HUES64 (cell line): ENCODE measurements at regions not wholly inside any gene's neighbourhood (a gene's known extent, or its start where the extent isn't known, plus 50 kb on each side); places are given as distances from the start of the nearest gene placed in this dataset.

Experiments used
- H3K27ac ChIP-seq: 2 replicates; pipeline ENCODE4 v1.7.0; 2013; ENCODE audit warnings: low read depth, low read length, inconsistent platforms
- H3K27me3 ChIP-seq: 2 replicates; pipeline ENCODE4 v1.6.1; 2013; ENCODE audit warnings: mild to moderate bottlenecking, low read length; ENCODE audit not compliant: insufficient read depth
- H3K36me3 ChIP-seq: 2 replicates; pipeline ENCODE4 v1.6.1; 2013; ENCODE audit warnings: mild to moderate bottlenecking, low read length; ENCODE audit not compliant: insufficient read depth
- H3K4me1 ChIP-seq: 2 replicates; pipeline ENCODE4 v1.6.1; 2013; ENCODE audit warnings: mild to moderate bottlenecking, low read length, moderate library complexity; ENCODE audit not compliant: insufficient read depth
- H3K4me3 ChIP-seq: 2 replicates; pipeline ENCODE4 v1.5.1; 2013; ENCODE audit warnings: mild to moderate bottlenecking, low read length, moderate library complexity
- H3K9ac ChIP-seq: 2 replicates; pipeline ENCODE4 v1.6.1; 2013; ENCODE audit warnings: mild to moderate bottlenecking, low read depth, low read length
- H3K9me3 ChIP-seq: 2 replicates; pipeline ENCODE4 v1.6.1; 2013; ENCODE audit warnings: low read depth, low read length; ENCODE audit not compliant: insufficient read depth
- WGBS: fragments of 150-250, 120-280 bp; methylation state at CpG from one replicate; pipeline ENCODE4 v1.1.7; 2013; ENCODE audit warnings: missing lambda C conversion rate; 5-methylcytosine and 5-hydroxymethylcytosine counted together

GRCh38 chr2:201959198-201959597 is 74.5 kb upstream of the FZD7 start:
- Histone ChIP-seq H3K9me3 (no peaks in the 10 kb centered on the region), H3K4me3 (no peak overlapping the region), H3K4me1 (peaks cover 14% of the 10 kb centered on the region), H3K36me3 (no peaks in the 10 kb centered on the region), H3K27me3 (no peaks in the 10 kb centered on the region), H3K9ac (no peak overlapping the region), H3K27ac (no peak overlapping the region)
- 69% methylated on average over 5 of the region's 6 CpGs for WGBS

GRCh38 chr2:201959626-201960025 is 74.0 kb upstream of the FZD7 start:
- H3K9me3 ChIP-seq: no peaks in the 10 kb centered on the region
- no peaks in the 10 kb centered on the region for H3K36me3 ChIP-seq
- H3K4me3 ChIP-seq: no peak overlapping the region
- no peaks in the 10 kb centered on the region for H3K27me3 ChIP-seq
- WGBS: 83% methylated on average over 2 of the region's 2 CpGs
- H3K9ac ChIP-seq: no peak overlapping the region
- peaks cover 14% of the 10 kb centered on the region for H3K4me1 ChIP-seq
- H3K27ac ChIP-seq: no peak overlapping the region

GRCh38 chr2:201960305-201960704 is 73.3 kb upstream of the FZD7 start:
- 88% methylated on average over 7 of the region's 7 CpGs for WGBS
- Histone ChIP-seq H3K9me3 (no peaks in the 10 kb centered on the region), H3K27ac (no peak overlapping the region), H3K4me1 (peaks cover 14% of the 10 kb centered on the region), H3K27me3 (no peaks in the 10 kb centered on the region), H3K36me3 (no peaks in the 10 kb centered on the region), H3K4me3 (no peak overlapping the region), H3K9ac (no peak overlapping the region)

- Histone ChIP-seq H3K9me3 (no peaks in the 10 kb centered on the region), H3K27me3 (no peaks in the 10 kb centered on the region), H3K9ac (no peak overlapping the region), H3K36me3 (no peaks in the 10 kb centered on the region), H3K4me3 (no peak overlapping the region), H3K27ac (no peak overlapping the region), H3K4me1 (peaks cover 14% of the 10 kb centered on the region)
- WGBS: 92% methylated on average over 3 of the region's 3 CpGs
These were observed 72.3 kb upstream of the FZD7 start for GRCh38 chr2:201961401-201961800.

- H3K36me3 ChIP-seq: no peaks in the 10 kb centered on the region
- H3K27ac ChIP-seq: no peak overlapping the region
- H3K9me3 ChIP-seq: no peaks in the 10 kb centered on the region
- no peak overlapping the region for H3K9ac ChIP-seq
- no peaks in the 10 kb centered on the region for H3K27me3 ChIP-seq
- H3K4me1 ChIP-seq: peaks cover 20% of the 10 kb centered on the region
- 90% methylated on average over 14 of the region's 14 CpGs for WGBS
- no peak overlapping the region for H3K4me3 ChIP-seq
These were observed 70.7 kb upstream of the FZD7 start for GRCh38 chr2:201962774-201963562.

- H3K36me3 ChIP-seq: no peaks in the 10 kb centered on the region
- 94% methylated on average over 4 of the region's 4 CpGs for WGBS
- H3K4me1 ChIP-seq: peaks cover 20% of the 10 kb centered on the region
- H3K9me3 ChIP-seq: no peaks in the 10 kb centered on the region
- H3K27me3 ChIP-seq: no peaks in the 10 kb centered on the region
- no peak overlapping the region for H3K27ac ChIP-seq
- H3K4me3 ChIP-seq: no peak overlapping the region
- no peak overlapping the region for H3K9ac ChIP-seq
These were observed 69.6 kb upstream of the FZD7 start for GRCh38 chr2:201964011-201964410.

GRCh38 chr2:201964631-201965206 is 68.9 kb upstream of the FZD7 start:
- Histone ChIP-seq H3K9ac (no peak overlapping the region), H3K27ac (no peak overlapping the region), H3K36me3 (no peaks in the 10 kb centered on the region), H3K4me1 (peaks cover 17% of the 10 kb centered on the region), H3K4me3 (no peak overlapping the region), H3K9me3 (no peaks in the 10 kb centered on the region), H3K27me3 (no peaks in the 10 kb centered on the region)
- 92% methylated on average over 7 of the region's 7 CpGs for WGBS

GRCh38 chr2:201965550-201965949 is 68.1 kb upstream of the FZD7 start:
- Histone ChIP-seq H3K9ac (no peak overlapping the region), H3K27me3 (no peaks in the 10 kb centered on the region), H3K27ac (no peak overlapping the region), H3K4me3 (no peak overlapping the region), H3K36me3 (no peaks in the 10 kb centered on the region), H3K4me1 (peaks cover 12% of the 10 kb centered on the region; the same call in 1 of the 2 replicates), H3K9me3 (no peaks in the 10 kb centered on the region)
- 92% methylated on average over 3 of the region's 3 CpGs for WGBS

- peaks cover 23% of the 10 kb centered on the region for H3K4me1 ChIP-seq
- H3K9me3 ChIP-seq: no peaks in the 10 kb centered on the region
- WGBS: 77% methylated on average over 17 of the region's 18 CpGs
- no peak overlapping the region for H3K9ac ChIP-seq
- H3K27ac ChIP-seq: no peak overlapping the region
- no peaks in the 10 kb centered on the region for H3K36me3 ChIP-seq
- no peaks in the 10 kb centered on the region for H3K27me3 ChIP-seq
- H3K4me3 ChIP-seq: no peak overlapping the region
These were observed 66.8 kb upstream of the FZD7 start for GRCh38 chr2:201966691-201967438.

- H3K4me1 ChIP-seq: peaks cover 27% of the 10 kb centered on the region
- no peaks in the 10 kb centered on the region for H3K9me3 ChIP-seq
- 92% methylated on average over 6 of the region's 6 CpGs for WGBS
- no peaks in the 10 kb centered on the region for H3K36me3 ChIP-seq
- no peak overlapping the region for H3K27ac ChIP-seq
- no peak overlapping the region for H3K9ac ChIP-seq
- no peak overlapping the region for H3K4me3 ChIP-seq
- no peaks in the 10 kb centered on the region for H3K27me3 ChIP-seq
These were observed 65.6 kb upstream of the FZD7 start for GRCh38 chr2:201968050-201968449.

GRCh38 chr2:201968476-201968875 is 65.2 kb upstream of the FZD7 start:
- Histone ChIP-seq H3K9ac (no peak overlapping the region), H3K9me3 (no peaks in the 10 kb centered on the region), H3K27ac (no peak overlapping the region), H3K4me3 (no peak overlapping the region), H3K4me1 (peaks cover 30% of the 10 kb centered on the region), H3K27me3 (no peaks in the 10 kb centered on the region), H3K36me3 (no peaks in the 10 kb centered on the region)
- 86% methylated on average over 10 of the region's 10 CpGs for WGBS
